ENCODE measurements at regions not wholly inside any gene's neighbourhood (a gene's known extent, or its start where the extent isn't known, plus 50 kb on each side); places are given as distances from the start of the nearest gene placed in this dataset.
"Not testable (repeated sequence)": the region's sequence is repeated elsewhere in the genome, so short reads cannot be mapped to it uniquely, and the experiment has no call there.

DNA sequence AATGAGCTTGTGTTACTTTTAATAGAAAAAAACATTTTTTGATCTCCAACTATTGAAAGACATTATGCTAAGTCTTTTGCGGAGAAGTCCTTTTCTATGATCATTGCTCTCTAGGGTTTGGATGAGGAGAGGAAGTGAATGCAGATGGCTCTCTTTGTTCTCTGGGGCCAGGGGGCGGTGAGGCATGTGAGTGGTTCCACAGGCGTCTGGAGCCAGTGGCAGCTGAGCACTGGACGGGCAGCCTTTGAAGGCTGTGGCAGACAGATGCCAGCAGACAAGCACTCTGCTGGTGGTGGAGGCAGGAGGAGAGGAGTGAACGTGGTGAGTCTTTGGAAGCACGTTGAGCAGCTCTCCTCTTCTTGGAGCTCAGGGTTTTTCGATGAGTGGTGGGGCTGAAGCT, 107.8 kb downstream of the GOLGA6L22 start:
- TF ChIP-seq, protein P1, sequence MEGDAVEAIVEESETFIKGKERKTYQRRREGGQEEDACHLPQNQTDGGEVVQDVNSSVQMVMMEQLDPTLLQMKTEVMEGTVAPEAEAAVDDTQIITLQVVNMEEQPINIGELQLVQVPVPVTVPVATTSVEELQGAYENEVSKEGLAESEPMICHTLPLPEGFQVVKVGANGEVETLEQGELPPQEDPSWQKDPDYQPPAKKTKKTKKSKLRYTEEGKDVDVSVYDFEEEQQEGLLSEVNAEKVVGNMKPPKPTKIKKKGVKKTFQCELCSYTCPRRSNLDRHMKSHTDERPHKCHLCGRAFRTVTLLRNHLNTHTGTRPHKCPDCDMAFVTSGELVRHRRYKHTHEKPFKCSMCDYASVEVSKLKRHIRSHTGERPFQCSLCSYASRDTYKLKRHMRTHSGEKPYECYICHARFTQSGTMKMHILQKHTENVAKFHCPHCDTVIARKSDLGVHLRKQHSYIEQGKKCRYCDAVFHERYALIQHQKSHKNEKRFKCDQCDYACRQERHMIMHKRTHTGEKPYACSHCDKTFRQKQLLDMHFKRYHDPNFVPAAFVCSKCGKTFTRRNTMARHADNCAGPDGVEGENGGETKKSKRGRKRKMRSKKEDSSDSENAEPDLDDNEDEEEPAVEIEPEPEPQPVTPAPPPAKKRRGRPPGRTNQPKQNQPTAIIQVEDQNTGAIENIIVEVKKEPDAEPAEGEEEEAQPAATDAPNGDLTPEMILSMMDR (IDR thresholded peaks at IDR 0.05; ENCODE audit: control extremely low read depth in 1 of 3, insufficient read depth in 1 of 3, low read depth in 1 of 3, low read length in 3 of 3): not testable (repeated sequence)
- TF ChIP-seq POLR2A (IDR thresholded peaks at IDR 0.05; ENCODE audit: control extremely low read depth in 1 of 2, low read depth in 2 of 2, low read length in 2 of 2); BCL11A (IDR thresholded peaks at IDR 0.05; ENCODE audit: low read depth in 2 of 2, low read length in 2 of 2); EZH2 (IDR thresholded peaks at IDR 0.05; ENCODE audit: low read depth, low read length, severe bottlenecking); TAF1 (IDR thresholded peaks at IDR 0.05; ENCODE audit: low read depth, low read length); POLR2AphosphoS5 (IDR thresholded peaks at IDR 0.05; ENCODE audit: low read depth, low read length); YY1 (IDR thresholded peaks at IDR 0.05; ENCODE audit: low read depth, low read length); RAD21 (IDR thresholded peaks at IDR 0.05 in 1 of 2, conservative IDR thresholded peaks at IDR 0.05 in 1 of 2; ENCODE audit: low read depth in 2 of 2, low read length in 2 of 2); TBP (IDR thresholded peaks at IDR 0.05; ENCODE audit: low read depth, low read length); SUZ12 (IDR thresholded peaks at IDR 0.05; ENCODE audit: low read length): not testable (repeated sequence)
- TF ChIP-seq, protein P2, sequence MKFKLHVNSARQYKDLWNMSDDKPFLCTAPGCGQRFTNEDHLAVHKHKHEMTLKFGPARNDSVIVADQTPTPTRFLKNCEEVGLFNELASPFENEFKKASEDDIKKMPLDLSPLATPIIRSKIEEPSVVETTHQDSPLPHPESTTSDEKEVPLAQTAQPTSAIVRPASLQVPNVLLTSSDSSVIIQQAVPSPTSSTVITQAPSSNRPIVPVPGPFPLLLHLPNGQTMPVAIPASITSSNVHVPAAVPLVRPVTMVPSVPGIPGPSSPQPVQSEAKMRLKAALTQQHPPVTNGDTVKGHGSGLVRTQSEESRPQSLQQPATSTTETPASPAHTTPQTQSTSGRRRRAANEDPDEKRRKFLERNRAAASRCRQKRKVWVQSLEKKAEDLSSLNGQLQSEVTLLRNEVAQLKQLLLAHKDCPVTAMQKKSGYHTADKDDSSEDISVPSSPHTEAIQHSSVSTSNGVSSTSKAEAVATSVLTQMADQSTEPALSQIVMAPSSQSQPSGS (IDR thresholded peaks at IDR 0.05; ENCODE audit: low read length): not testable (repeated sequence)

Data from H1 (cell line).